Nephron (organoid): ENCODE measurements at regions not wholly inside any gene's neighbourhood (a gene's known extent, or its start where the extent isn't known, plus 50 kb on each side); places are given as distances from the start of the nearest gene placed in this dataset.

Experiments
- H3K27ac Mint-ChIP-seq, 3 experiments: 2 replicates each; pipeline ENCODE4 v1.8.0; 2020; ENCODE audit warnings: mixed read lengths in 3 of 3, mild to moderate bottlenecking in 2 of 3, moderate library complexity in 1 of 3
- H3K27me3 Mint-ChIP-seq: 2 replicates; pipeline ENCODE4 v1.8.0; 2021; ENCODE audit warnings: low read depth, mild to moderate bottlenecking, moderate library complexity, mixed read lengths
- H3K36me3 Mint-ChIP-seq: 2 replicates; pipeline ENCODE4 v1.8.0; 2020; ENCODE audit warnings: low read depth, mixed read lengths
- H3K4me1 Mint-ChIP-seq: 2 replicates; pipeline ENCODE4 v1.8.0; 2020; ENCODE audit warnings: mixed read lengths
- H3K4me3 Mint-ChIP-seq, 3 experiments: 2 replicates each; pipeline ENCODE4 v1.8.0; 2020; ENCODE audit warnings: mild to moderate bottlenecking in 3 of 3, mixed read lengths in 3 of 3, moderate library complexity in 2 of 3
- H3K9me3 Mint-ChIP-seq: 2 replicates; pipeline ENCODE4 v1.8.0; 2020; ENCODE audit warnings: mixed read lengths
- CTCF ChIP-seq, 3 experiments: fragments of 200-600 bp; sonication (generic); IDR thresholded peaks; one replicate each; pipeline ENCODE4 v1.5.0; 2021; ENCODE audit warnings: antibody characterized with exemption in 3 of 3; ENCODE audit not compliant: unreplicated experiment in 3 of 3

DNA sequence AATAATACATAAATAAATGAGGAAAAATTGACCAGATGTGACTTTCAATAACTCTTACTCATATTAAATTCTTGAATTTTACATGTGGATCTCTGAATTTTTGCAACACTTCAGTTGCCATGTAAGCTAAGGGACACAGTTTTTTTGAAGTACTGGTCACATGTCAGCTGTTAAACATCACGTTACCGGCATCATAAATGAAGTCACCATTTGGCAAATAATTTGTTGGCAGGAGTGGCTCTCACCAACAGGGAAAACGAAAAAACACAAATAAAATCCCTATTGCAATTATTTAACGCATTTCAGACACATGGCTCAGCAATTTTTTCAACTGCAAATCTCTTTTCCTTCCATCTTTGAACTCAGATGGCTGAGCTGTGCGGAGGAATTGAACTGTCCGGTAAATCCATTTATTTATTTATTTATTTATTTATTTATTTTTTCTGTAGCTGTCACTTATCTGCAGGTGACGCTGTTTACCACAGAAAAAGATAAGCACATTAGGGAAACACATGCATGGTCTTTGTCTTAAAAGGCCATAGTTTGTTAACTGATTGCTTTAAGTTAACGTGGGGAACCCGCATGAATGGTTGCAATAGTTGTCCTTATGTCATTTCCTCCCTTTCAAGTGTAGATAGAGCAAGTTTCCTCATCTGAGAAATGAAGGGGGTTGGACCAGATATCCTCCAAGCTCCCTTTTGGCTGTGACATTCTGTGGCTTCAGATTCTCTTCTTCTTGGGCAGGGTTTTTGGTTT lies 64.7 kb upstream of the JAZF1 start:
- Mint-ChIP-seq H3K27ac (no peak overlapping the region), H3K27me3 (no peaks in the 10 kb centered on the region), H3K4me3 (no peak overlapping the region), H3K4me1 (no peaks in the 10 kb centered on the region), H3K36me3 (no peaks in the 10 kb centered on the region), H3K9me3 (peaks cover 6% of the 10 kb centered on the region)
- TF ChIP-seq CTCF (IDR thresholded peaks at IDR 0.05; ENCODE audit: unreplicated experiment in 3 of 3): no peak

DNA sequence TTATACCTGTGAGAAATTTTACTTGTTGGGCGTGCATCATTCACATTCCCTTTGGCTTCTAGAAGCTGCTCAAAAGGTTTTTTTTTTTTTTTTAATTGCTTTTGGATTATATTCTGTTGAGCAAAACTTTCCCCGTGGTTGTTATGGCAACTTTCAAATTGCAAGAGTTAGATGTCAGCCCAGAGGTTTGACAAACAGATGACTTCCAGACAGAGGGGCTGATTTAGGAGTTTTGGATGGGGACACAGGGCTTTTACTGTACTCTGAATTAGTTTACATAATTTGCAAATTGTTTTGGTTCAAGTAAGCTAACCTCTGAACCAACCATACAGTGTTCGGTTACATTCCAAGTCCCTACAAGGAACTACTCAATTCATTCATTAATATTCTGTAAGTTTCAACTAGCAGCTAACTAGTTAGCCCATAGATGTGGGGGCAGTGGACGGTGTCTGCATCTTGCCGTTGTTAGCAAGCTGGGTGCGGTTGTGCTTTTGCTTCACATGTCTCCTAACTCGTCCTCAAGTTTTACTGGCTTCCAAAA lies 66.4 kb upstream of the JAZF1 start:
- Mint-ChIP-seq H3K27me3 (no peaks in the 10 kb centered on the region), H3K36me3 (no peaks in the 10 kb centered on the region), H3K9me3 (peaks cover 6% of the 10 kb centered on the region), H3K27ac (no peak overlapping the region), H3K4me3 (no peak overlapping the region), H3K4me1 (no peaks in the 10 kb centered on the region)
- no peak for TF ChIP-seq CTCF (IDR thresholded peaks at IDR 0.05; ENCODE audit: unreplicated experiment in 3 of 3)

DNA sequence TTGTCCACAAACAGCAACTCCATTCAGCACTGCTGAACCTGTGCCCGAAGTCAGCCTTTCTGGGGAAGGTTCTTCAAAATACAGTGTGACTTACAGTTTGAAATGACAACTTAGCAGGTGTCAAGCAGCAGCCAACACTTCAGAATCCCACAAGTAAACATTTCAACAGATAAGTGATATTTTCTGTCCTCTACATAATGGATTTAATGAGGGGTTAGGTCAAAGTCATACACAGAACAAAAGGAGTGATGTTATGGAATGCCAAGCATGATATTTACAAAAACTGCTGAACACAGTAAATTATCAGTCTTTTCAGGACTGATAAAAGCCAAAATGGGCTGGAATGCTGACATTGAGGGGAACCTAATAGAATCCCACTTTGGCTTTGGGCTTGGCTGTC lies 77.6 kb upstream of the JAZF1 start:
- H3K9me3 Mint-ChIP-seq: peaks cover 3% of the 10 kb centered on the region
- no peak overlapping the region for H3K27ac Mint-ChIP-seq
- TF ChIP-seq CTCF (IDR thresholded peaks at IDR 0.05; ENCODE audit: unreplicated experiment in 3 of 3): no peak
- H3K4me1 Mint-ChIP-seq: peaks cover 11% of the 10 kb centered on the region
- no peaks in the 10 kb centered on the region for H3K36me3 Mint-ChIP-seq
- no peak overlapping the region for H3K4me3 Mint-ChIP-seq
- no peaks in the 10 kb centered on the region for H3K27me3 Mint-ChIP-seq

- Mint-ChIP-seq H3K4me3 (no peak overlapping the region), H3K27me3 (no peaks in the 10 kb centered on the region), H3K4me1 (peaks cover 11% of the 10 kb centered on the region), H3K36me3 (no peaks in the 10 kb centered on the region), H3K27ac (no peak overlapping the region), H3K9me3 (peaks cover 3% of the 10 kb centered on the region)
- no peak for TF ChIP-seq CTCF (IDR thresholded peaks at IDR 0.05; ENCODE audit: unreplicated experiment in 3 of 3)
Observed at GRCh38 chr7:28260969-28261368, 80.4 kb upstream of the JAZF1 start.

DNA sequence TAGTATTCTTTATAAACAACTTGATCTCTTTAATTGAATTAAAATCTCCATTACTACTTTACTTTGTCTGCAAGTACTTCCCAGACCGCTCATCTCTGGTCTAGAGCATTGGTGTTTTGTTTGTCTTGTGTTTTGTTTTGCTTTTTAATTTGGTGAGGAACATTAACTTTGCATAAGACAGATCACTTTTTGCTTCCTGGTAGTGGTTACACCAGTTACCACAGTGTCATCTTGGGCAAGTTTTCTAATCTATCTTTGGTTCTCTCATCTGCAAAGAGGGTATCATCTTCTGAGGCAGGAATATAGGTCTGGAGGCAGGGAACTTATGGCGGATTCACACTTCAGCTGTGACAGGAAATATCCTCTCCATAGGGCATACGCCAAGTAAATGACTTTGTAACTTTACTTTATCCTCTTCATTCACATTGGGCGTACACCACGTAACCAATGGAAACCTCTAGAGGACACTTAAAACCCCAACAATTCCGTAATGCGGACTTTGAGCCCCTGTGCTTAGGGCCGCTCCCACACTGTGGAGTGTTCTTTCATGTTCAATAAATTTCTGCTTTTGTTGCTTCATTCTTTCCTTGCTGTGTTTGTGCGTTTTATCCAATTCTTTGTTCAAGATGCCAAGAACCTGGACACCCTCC lies 83.2 kb upstream of the JAZF1 start:
- TF ChIP-seq CTCF (IDR thresholded peaks at IDR 0.05; ENCODE audit: unreplicated experiment in 3 of 3): no peak
- H3K4me1 Mint-ChIP-seq: peaks cover 8% of the 10 kb centered on the region
- no peak overlapping the region for H3K4me3 Mint-ChIP-seq
- H3K27ac Mint-ChIP-seq: no peak overlapping the region
- H3K9me3 Mint-ChIP-seq: no peaks in the 10 kb centered on the region
- H3K27me3 Mint-ChIP-seq: no peaks in the 10 kb centered on the region
- no peaks in the 10 kb centered on the region for H3K36me3 Mint-ChIP-seq
